ENCODE measurements at regions not wholly inside any gene's neighbourhood (a gene's known extent, or its start where the extent isn't known, plus 50 kb on each side); places are given as distances from the start of the nearest gene placed in this dataset.

- DNase-seq: no peak
- no peaks in the 10 kb centered on the region for H3K4me1 Mint-ChIP-seq
- no peak overlapping the region for H3K4me3 Mint-ChIP-seq
- no peaks in the 10 kb centered on the region for H3K36me3 Mint-ChIP-seq
- no peaks in the 10 kb centered on the region for H3K9me3 Mint-ChIP-seq
- H3K27me3 Mint-ChIP-seq (ENCODE audit: low read depth in 3 of 3): peaks cover 0 to 7% (median 3%) of the 10 kb centered on the region in 3 donors
- no peak overlapping the region for H3K27ac Mint-ChIP-seq
Measured at GRCh38 chr2:2506536-2506935, 175.5 kb upstream of the MYT1L start.

GRCh38 chr2:2505604-2506003 lies 174.5 kb upstream of the MYT1L start:
- H3K9me3 Mint-ChIP-seq: no peaks in the 10 kb centered on the region
- H3K36me3 Mint-ChIP-seq: no peaks in the 10 kb centered on the region
- H3K27ac Mint-ChIP-seq: no peak overlapping the region
- no peak for DNase-seq
- no peaks in the 10 kb centered on the region for H3K4me1 Mint-ChIP-seq
- H3K4me3 Mint-ChIP-seq: no peak overlapping the region
- peaks cover 0 to 7% (median 3%) of the 10 kb centered on the region in 3 donors for H3K27me3 Mint-ChIP-seq (ENCODE audit: low read depth in 3 of 3)

- H3K4me3 Mint-ChIP-seq: no peak overlapping the region
- no peak overlapping the region for H3K27ac Mint-ChIP-seq
- H3K4me1 Mint-ChIP-seq: no peaks in the 10 kb centered on the region
- no peaks in the 10 kb centered on the region for H3K9me3 Mint-ChIP-seq
- peaks cover 0 to 6% (median 5%) of the 10 kb centered on the region in 3 donors for H3K27me3 Mint-ChIP-seq (ENCODE audit: low read depth in 3 of 3)
- no peak for DNase-seq
- no peaks in the 10 kb centered on the region for H3K36me3 Mint-ChIP-seq
Measured at GRCh38 chr2:2503864-2504418, 172.9 kb upstream of the MYT1L start.

- Mint-ChIP-seq H3K27me3 (ENCODE audit: low read depth in 3 of 3) (peaks cover 0 to 6% (median 2%) of the 10 kb centered on the region in 3 donors), H3K36me3 (no peaks in the 10 kb centered on the region), H3K9me3 (no peaks in the 10 kb centered on the region), H3K4me1 (no peaks in the 10 kb centered on the region), H3K4me3 (no peak overlapping the region), H3K27ac (no peak overlapping the region)
- DNase-seq: no peak
Measured at GRCh38 chr2:2502201-2502549, 171.1 kb upstream of the MYT1L start.

- H3K4me3 Mint-ChIP-seq: no peak overlapping the region
- DNase-seq: no peak
- no peaks in the 10 kb centered on the region for H3K9me3 Mint-ChIP-seq
- H3K36me3 Mint-ChIP-seq: no peaks in the 10 kb centered on the region
- no peak overlapping the region for H3K27ac Mint-ChIP-seq
- H3K27me3 Mint-ChIP-seq (ENCODE audit: low read depth in 3 of 3): peaks cover 0 to 6% (median 2%) of the 10 kb centered on the region in 3 donors
- no peaks in the 10 kb centered on the region for H3K4me1 Mint-ChIP-seq
Measured at GRCh38 chr2:2501454-2502200, 170.6 kb upstream of the MYT1L start.

- H3K27me3 Mint-ChIP-seq (ENCODE audit: low read depth in 3 of 3): peaks cover 0 to 2% (median 2%) of the 10 kb centered on the region in 3 donors
- no peak overlapping the region for H3K27ac Mint-ChIP-seq
- no peak for DNase-seq
- no peaks in the 10 kb centered on the region for H3K36me3 Mint-ChIP-seq
- H3K4me3 Mint-ChIP-seq: no peak overlapping the region
- H3K9me3 Mint-ChIP-seq: peaks cover 0 to 3% (median 0%) of the 10 kb centered on the region in 6 donors
- H3K4me1 Mint-ChIP-seq: no peaks in the 10 kb centered on the region
Measured at GRCh38 chr2:2495606-2496005, 164.5 kb upstream of the MYT1L start.

GRCh38 chr2:2493496-2493895 lies 162.4 kb upstream of the MYT1L start:
- H3K27me3 Mint-ChIP-seq (ENCODE audit: low read depth in 3 of 3): peaks cover 0 to 2% (median 2%) of the 10 kb centered on the region in 3 donors
- no peaks in the 10 kb centered on the region for H3K4me1 Mint-ChIP-seq
- H3K9me3 Mint-ChIP-seq: peaks cover 0 to 6% (median 0%) of the 10 kb centered on the region in 6 donors

GRCh38 chr2:2492800-2493199 lies 161.7 kb upstream of the MYT1L start:
- Mint-ChIP-seq H3K36me3 (no peaks in the 10 kb centered on the region), H3K27ac (no peak overlapping the region), H3K9me3 (peaks cover 0 to 6% (median 0%) of the 10 kb centered on the region in 6 donors), H3K4me3 (no peak overlapping the region), H3K27me3 (ENCODE audit: low read depth in 3 of 3) (peaks cover 0 to 2% (median 2%) of the 10 kb centered on the region in 3 donors), H3K4me1 (no peaks in the 10 kb centered on the region)
- no peak for DNase-seq

More at GRCh38 chr2:2493496-2493895, 162.4 kb upstream of the MYT1L start:
- no peak overlapping the region for H3K27ac Mint-ChIP-seq
- H3K4me3 Mint-ChIP-seq: no peak overlapping the region
- H3K36me3 Mint-ChIP-seq: no peaks in the 10 kb centered on the region
- no peak for DNase-seq

- Mint-ChIP-seq H3K4me1 (no peaks in the 10 kb centered on the region), H3K36me3 (no peaks in the 10 kb centered on the region), H3K4me3 (no peak overlapping the region), H3K9me3 (peaks cover 0 to 6% (median 0%) of the 10 kb centered on the region in 6 donors), H3K27ac (no peak overlapping the region), H3K27me3 (ENCODE audit: low read depth in 3 of 3) (peaks cover 0 to 2% (median 2%) of the 10 kb centered on the region in 3 donors)
- DNase-seq: no peak
Measured at GRCh38 chr2:2491964-2492363, 160.9 kb upstream of the MYT1L start.

GRCh38 chr2:2484301-2484700 lies 153.2 kb upstream of the MYT1L start:
- Mint-ChIP-seq H3K4me1 (no peaks in the 10 kb centered on the region), H3K9me3 (peaks cover 0 to 3% (median 0%) of the 10 kb centered on the region in 6 donors), H3K27me3 (ENCODE audit: low read depth in 3 of 3) (peaks cover 2% of the 10 kb centered on the region in 3 donors), H3K4me3 (no peak overlapping the region), H3K36me3 (no peaks in the 10 kb centered on the region), H3K27ac (no peak overlapping the region)
- no peak for DNase-seq

- peaks cover 0 to 4% (median 0%) of the 10 kb centered on the region in 6 donors for H3K9me3 Mint-ChIP-seq
- H3K4me3 Mint-ChIP-seq: no peak overlapping the region
- H3K4me1 Mint-ChIP-seq: no peaks in the 10 kb centered on the region
- DNase-seq: no peak
- no peaks in the 10 kb centered on the region for H3K36me3 Mint-ChIP-seq
- H3K27ac Mint-ChIP-seq: no peak overlapping the region
- H3K27me3 Mint-ChIP-seq (ENCODE audit: low read depth in 3 of 3): peaks cover 2 to 6% (median 2%) of the 10 kb centered on the region in 3 donors
Measured at GRCh38 chr2:2482851-2483250, 151.8 kb upstream of the MYT1L start.

GRCh38 chr2:2472881-2473280 lies 141.8 kb upstream of the MYT1L start:
- Mint-ChIP-seq H3K27me3 (ENCODE audit: low read depth in 3 of 3) (peaks cover 0 to 2% (median 2%) of the 10 kb centered on the region in 3 donors), H3K4me1 (no peaks in the 10 kb centered on the region), H3K4me3 (no peak overlapping the region), H3K36me3 (no peaks in the 10 kb centered on the region), H3K9me3 (peaks cover 0 to 5% (median 0%) of the 10 kb centered on the region in 6 donors), H3K27ac (no peak overlapping the region)
- DNase-seq: no peak

- Mint-ChIP-seq H3K27me3 (ENCODE audit: low read depth in 3 of 3) (peaks cover 0 to 2% (median 2%) of the 10 kb centered on the region in 3 donors), H3K36me3 (no peaks in the 10 kb centered on the region), H3K4me3 (no peak overlapping the region), H3K27ac (no peak overlapping the region), H3K4me1 (no peaks in the 10 kb centered on the region), H3K9me3 (peaks cover 0 to 5% (median 0%) of the 10 kb centered on the region in 6 donors)
- DNase-seq: no peak
Measured at GRCh38 chr2:2472044-2472443, 141.0 kb upstream of the MYT1L start.

GRCh38 chr2:2466534-2466933 lies 135.5 kb upstream of the MYT1L start:
- peaks cover 0 to 2% (median 0%) of the 10 kb centered on the region in 3 donors for H3K27me3 Mint-ChIP-seq (ENCODE audit: low read depth in 3 of 3)
- no peak for DNase-seq
- H3K36me3 Mint-ChIP-seq: no peaks in the 10 kb centered on the region
- H3K4me1 Mint-ChIP-seq: no peaks in the 10 kb centered on the region
- H3K27ac Mint-ChIP-seq: no peak overlapping the region
- no peak overlapping the region for H3K4me3 Mint-ChIP-seq
- no peaks in the 10 kb centered on the region for H3K9me3 Mint-ChIP-seq
